Epithelial cell of proximal tubule (primary cell): ENCODE measurements at regions not wholly inside any gene's neighbourhood (a gene's known extent, or its start where the extent isn't known, plus 50 kb on each side); places are given as distances from the start of the nearest gene placed in this dataset.

Source experiments
- DNase-seq: peaks from one replicate; pipeline ENCODE4 v3.0.0-alpha.2; 2011; ENCODE audit warnings: low read depth
- H3K4me3 ChIP-seq: 2 replicates; pipeline ENCODE4 v1.5.1; 2011; ENCODE audit warnings: low read depth, mild to moderate bottlenecking, low read length
- TF ChIP-seq, protein P1 (sequence below): conservative IDR thresholded peaks from 2 replicates; pipeline ENCODE4 v1.5.1; 2012; ENCODE audit warnings: low read depth, mild to moderate bottlenecking, low read length

DNA sequence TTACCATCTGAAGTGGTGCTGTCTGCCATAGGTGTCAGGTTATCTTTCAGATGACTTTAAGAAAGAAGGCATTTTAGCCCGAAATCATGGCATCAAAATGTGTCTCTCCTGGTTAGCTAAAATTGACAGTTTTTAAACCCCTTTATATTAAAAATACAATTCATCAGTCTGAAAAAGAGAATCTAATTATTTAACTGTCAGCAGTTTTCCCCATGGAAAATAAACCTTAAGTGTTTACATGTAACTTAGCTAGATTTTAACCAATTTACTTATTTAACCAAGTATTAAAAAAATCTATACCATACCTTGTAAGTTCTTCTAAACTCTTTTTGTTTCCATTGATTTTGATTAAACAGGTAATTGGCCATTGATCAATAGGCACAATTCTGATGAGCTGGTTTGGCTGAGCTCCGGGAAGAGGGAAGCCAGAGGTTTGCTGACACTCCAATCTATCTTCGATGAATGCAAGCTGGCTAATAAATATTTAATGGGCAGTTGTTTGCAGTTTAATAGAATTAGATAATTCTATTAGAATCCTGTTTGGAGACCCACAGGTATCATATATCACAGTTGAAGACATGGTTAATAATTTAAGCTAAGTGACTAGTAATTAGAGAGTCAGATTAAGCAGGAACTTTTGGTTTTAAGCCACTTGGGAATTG is 114.0 kb downstream of the MAT2B start:
- DNase-seq: no peak
- TF ChIP-seq, protein P1, sequence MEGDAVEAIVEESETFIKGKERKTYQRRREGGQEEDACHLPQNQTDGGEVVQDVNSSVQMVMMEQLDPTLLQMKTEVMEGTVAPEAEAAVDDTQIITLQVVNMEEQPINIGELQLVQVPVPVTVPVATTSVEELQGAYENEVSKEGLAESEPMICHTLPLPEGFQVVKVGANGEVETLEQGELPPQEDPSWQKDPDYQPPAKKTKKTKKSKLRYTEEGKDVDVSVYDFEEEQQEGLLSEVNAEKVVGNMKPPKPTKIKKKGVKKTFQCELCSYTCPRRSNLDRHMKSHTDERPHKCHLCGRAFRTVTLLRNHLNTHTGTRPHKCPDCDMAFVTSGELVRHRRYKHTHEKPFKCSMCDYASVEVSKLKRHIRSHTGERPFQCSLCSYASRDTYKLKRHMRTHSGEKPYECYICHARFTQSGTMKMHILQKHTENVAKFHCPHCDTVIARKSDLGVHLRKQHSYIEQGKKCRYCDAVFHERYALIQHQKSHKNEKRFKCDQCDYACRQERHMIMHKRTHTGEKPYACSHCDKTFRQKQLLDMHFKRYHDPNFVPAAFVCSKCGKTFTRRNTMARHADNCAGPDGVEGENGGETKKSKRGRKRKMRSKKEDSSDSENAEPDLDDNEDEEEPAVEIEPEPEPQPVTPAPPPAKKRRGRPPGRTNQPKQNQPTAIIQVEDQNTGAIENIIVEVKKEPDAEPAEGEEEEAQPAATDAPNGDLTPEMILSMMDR: no peak

DNA sequence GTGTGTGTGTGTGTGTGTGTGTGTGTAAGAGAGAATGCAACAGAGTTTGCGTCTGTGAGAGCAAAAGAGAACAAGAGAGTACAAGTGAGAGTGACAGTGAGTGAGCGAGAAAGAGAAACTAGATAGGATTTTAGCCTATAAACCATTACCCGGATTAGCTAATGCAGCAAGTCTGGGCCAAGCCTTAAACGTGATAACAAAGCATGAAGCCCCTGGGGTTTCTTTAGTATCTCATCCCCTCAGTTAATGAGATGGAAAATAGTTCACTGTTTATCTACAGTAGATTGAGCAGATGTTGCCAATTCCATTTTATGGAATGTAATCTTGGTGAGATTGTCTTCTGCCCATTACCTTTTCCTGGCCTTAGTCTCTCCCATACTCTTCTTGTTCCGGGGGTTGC is 114.5 kb downstream of the MAT2B start:
- H3K4me3 ChIP-seq: no peak overlapping the region
- no peak for DNase-seq
- TF ChIP-seq, protein P1: no peak

More for the DNA sequence above, 114.0 kb downstream of the MAT2B start:
- no peak overlapping the region for H3K4me3 ChIP-seq

DNA sequence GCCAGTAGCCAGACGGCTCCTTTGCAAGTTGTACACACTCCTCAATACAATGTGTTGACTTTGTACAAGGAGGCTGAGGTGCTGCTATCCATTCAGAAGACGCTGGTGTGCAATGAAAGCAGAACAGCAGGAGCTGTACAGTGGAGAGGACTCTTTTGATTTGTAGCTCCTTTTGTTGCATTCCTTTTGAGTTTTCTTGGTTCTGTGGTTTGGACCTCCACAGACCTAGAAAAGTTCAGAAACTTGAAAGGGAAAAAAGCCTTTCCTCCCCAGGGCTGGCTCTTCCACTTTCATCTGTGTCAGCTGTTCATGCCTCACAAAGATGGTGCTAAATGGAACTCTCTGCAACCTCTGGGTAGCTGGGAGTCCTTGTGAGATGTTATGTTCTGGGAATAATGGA is 117.4 kb downstream of the MAT2B start:
- DNase-seq: no peak
- TF ChIP-seq, protein P1: no peak
- H3K4me3 ChIP-seq: no peak overlapping the region

DNA sequence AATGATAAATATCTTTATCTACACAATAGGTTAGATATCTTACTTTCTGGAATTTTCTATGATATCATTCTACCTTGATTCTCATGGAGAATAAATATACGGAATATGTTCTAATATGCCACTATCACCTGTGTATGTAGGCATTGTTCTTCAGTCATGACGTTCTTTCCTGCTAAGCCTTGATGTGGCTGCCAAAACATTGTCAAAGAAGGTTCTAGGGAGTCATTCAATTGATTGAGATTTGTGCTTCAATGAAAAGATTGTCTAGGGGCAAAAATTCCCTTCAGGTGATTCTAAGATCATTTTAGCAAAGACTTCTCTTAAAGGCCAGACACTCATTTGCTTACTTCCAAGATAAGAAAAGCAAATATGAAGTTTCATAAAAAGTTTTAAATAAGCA is 118.1 kb downstream of the MAT2B start:
- no peak overlapping the region for H3K4me3 ChIP-seq
- TF ChIP-seq, protein P1: no peak
- no peak for DNase-seq

DNA sequence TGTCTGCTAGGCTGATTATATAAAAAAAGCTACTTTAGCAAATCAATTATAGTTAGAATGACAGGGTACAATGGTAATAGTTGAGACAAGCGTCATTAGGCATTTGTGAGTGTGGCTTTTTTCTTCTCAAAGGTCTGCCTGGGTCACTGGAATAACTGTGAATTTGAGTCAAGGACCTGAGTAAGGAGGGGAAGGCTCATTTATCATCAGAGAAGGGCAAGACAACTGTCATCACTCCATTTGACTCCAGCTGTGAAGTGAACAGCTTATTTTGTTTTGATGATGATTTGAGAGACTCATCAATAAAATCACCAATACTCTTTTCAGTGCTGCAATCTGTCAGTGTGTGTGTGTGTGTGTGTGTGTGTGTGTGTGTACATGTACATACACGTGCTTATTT is 118.6 kb downstream of the MAT2B start:
- no peak for DNase-seq
- H3K4me3 ChIP-seq: no peak overlapping the region
- TF ChIP-seq, protein P1: no peak

DNA sequence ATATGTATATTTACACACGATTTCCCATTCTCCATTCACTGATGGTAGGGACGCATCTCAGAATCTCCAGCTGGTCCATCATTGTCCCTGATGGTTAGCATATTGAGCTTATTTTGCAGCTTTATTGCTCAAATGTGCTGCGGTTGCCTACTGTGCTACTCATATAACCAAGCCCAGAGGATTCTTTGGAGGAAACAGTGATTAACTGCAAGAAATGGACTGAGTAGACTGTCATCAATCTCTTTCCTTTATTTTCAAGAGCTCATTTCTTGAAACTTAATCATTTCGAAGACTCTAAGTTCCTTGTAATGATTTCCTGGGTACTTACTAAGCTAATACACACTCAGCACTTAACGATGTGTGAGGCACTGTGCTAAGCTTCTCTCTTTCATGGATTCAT is 119.0 kb downstream of the MAT2B start:
- no peak for DNase-seq
- TF ChIP-seq, protein P1: no peak
- H3K4me3 ChIP-seq: no peak overlapping the region

DNA sequence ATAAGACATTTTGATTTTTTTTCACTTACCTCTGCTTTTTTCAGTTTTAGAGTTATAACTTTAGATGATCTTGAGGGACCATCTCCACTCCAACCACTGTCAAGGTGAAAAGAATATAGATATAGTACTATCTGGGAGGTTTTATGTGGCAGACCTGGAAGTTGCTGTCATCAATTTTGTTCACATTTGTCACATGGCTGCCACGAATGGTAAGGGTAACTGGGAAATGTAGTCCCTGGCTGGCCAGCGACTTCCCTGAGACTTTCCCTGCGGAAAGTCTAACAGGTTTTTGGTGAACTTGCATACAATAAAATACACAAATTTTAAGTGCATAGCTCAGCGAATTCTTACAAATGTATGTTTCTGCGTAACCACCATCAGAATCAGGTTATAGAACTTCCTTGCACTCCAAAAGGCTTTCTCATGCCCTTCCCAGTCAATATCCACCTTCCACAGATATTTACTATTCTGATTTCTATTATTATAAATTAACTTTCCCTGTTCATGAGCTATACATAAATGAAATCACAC is 121.5 kb downstream of the MAT2B start:
- TF ChIP-seq, protein P1: no peak
- DNase-seq: no peak
- H3K4me3 ChIP-seq: no peak overlapping the region
